CD14-positive monocyte (primary cell): ENCODE measurements at regions not wholly inside any gene's neighbourhood (a gene's known extent, or its start where the extent isn't known, plus 50 kb on each side); places are given as distances from the start of the nearest gene placed in this dataset.

ENCODE experiments used
- DNase-seq, 3 donors: peaks; one replicate each; pipeline ENCODE4 v3.0.0-alpha.2; 2011 to 2022
- H2AFZ ChIP-seq: 2 replicates; pipeline ENCODE4 v1.6.0; 2012; ENCODE audit warnings: mild to moderate bottlenecking, low read depth, low read length, inconsistent platforms; ENCODE audit not compliant: insufficient read depth, poor library complexity, severe bottlenecking
- H3K27ac ChIP-seq, 2 donors: 1 replicate in 1 of 2; 2 replicates in 1 of 2; pipeline ENCODE4 v1.5.1; 2012 to 2013; ENCODE audit warnings: low read length in 2 of 2, control low read depth in 1 of 2, inconsistent platforms in 1 of 2, low read depth in 1 of 2, mild to moderate bottlenecking in 1 of 2
- H3K27me3 ChIP-seq, 2 donors: one replicate each; pipeline versions ENCODE4 v1.6.0 to v1.6.1; 2011 to 2013; ENCODE audit warnings: low read length in 2 of 2; ENCODE audit not compliant: control insufficient read depth in 2 of 2, insufficient read depth in 2 of 2
- H3K36me3 ChIP-seq, 2 donors: replicated peaks in 1 of 2; 1 replicate in 1 of 2; 2 replicates in 1 of 2; pipeline versions ENCODE4 v1.5.1 to v1.6.1; 2012 to 2013; ENCODE audit warnings: low read length in 2 of 2, control low read depth in 1 of 2, inconsistent platforms in 1 of 2, mild to moderate bottlenecking in 1 of 2; ENCODE audit not compliant: insufficient read depth in 2 of 2, control insufficient read depth in 1 of 2
- H3K4me1 ChIP-seq, 2 donors: 1 replicate in 1 of 2; 2 replicates in 1 of 2; pipeline versions ENCODE4 v1.5.1 to v1.6.1; 2012 to 2013; ENCODE audit warnings: low read length in 2 of 2, control low read depth in 1 of 2, inconsistent platforms in 1 of 2, mild to moderate bottlenecking in 1 of 2, moderate library complexity in 1 of 2; ENCODE audit not compliant: insufficient read depth in 2 of 2, control insufficient read depth in 1 of 2
- H3K4me2 ChIP-seq: replicated peaks from 2 replicates; pipeline ENCODE3; 2012; ENCODE audit warnings: low read length, moderate library complexity, mild to moderate bottlenecking; ENCODE audit not compliant: poor library complexity, severe bottlenecking; ENCODE audit errors: extremely low read depth
- H3K4me3 ChIP-seq, 3 experiments: fragments of 200-600 bp in 1 of 3; sonication (generic) in 1 of 3; replicated peaks in 1 of 3; 1 replicate in 2 of 3; 2 replicates in 1 of 3; pipeline ENCODE4 v1.5.1; 2011 to 2013; ENCODE audit warnings: low read length in 3 of 3, mild to moderate bottlenecking in 3 of 3, control low read depth in 2 of 3, low read depth in 2 of 3, inconsistent platforms in 1 of 3, moderate library complexity in 1 of 3
- H3K79me2 ChIP-seq: 2 replicates; pipeline ENCODE4 v1.6.0; 2012; ENCODE audit warnings: mild to moderate bottlenecking, control low read depth, inconsistent platforms, low read length, moderate library complexity; ENCODE audit not compliant: insufficient read depth
- H3K9ac ChIP-seq: 2 replicates; pipeline ENCODE4 v1.6.0; 2017; ENCODE audit warnings: low read length, mild to moderate bottlenecking; ENCODE audit not compliant: insufficient read depth, poor library complexity, severe bottlenecking
- H3K9me3 ChIP-seq, 2 donors: replicated peaks in 1 of 2; 1 replicate in 1 of 2; 2 replicates in 1 of 2; pipeline versions ENCODE4 v1.5.1 to v1.6.1; 2012 to 2013; ENCODE audit warnings: low read length in 2 of 2, control low read depth in 1 of 2; ENCODE audit not compliant: control insufficient read depth in 1 of 2, insufficient read depth in 1 of 2
- H4K20me1 ChIP-seq: 2 replicates; pipeline ENCODE4 v1.6.0; 2012; ENCODE audit warnings: mild to moderate bottlenecking, low read length, control low read depth, moderate library complexity; ENCODE audit not compliant: insufficient read depth
- H3K27ac Mint-ChIP-seq, 7 donors: one replicate each; pipeline ENCODE4 v1.8.0; 2020; ENCODE audit warnings: mild to moderate bottlenecking in 7 of 7, mixed read lengths in 7 of 7, moderate library complexity in 6 of 7, inconsistent platforms in 2 of 7
- H3K27me3 Mint-ChIP-seq, 3 donors: one replicate each; pipeline ENCODE4 v1.8.0; 2021 to 2022; ENCODE audit warnings: low read depth in 3 of 3, mild to moderate bottlenecking in 3 of 3, mixed read lengths in 3 of 3, moderate library complexity in 3 of 3, inconsistent platforms in 1 of 3
- H3K36me3 Mint-ChIP-seq, 2 donors: one replicate each; pipeline ENCODE4 v1.8.0; 2020; ENCODE audit warnings: mixed read lengths in 2 of 2, inconsistent platforms in 1 of 2, mild to moderate bottlenecking in 1 of 2
- H3K4me1 Mint-ChIP-seq: one replicate; pipeline ENCODE4 v1.8.0; 2020; ENCODE audit warnings: mild to moderate bottlenecking, mixed read lengths
- H3K4me3 Mint-ChIP-seq, 2 donors: one replicate each; pipeline ENCODE4 v1.8.0; 2020; ENCODE audit warnings: mild to moderate bottlenecking in 2 of 2, mixed read lengths in 2 of 2, moderate library complexity in 1 of 2
- H3K9me3 Mint-ChIP-seq, 7 donors: one replicate each; pipeline ENCODE4 v1.8.0; 2020 to 2022; ENCODE audit warnings: mixed read lengths in 7 of 7, mild to moderate bottlenecking in 6 of 7, moderate library complexity in 6 of 7, inconsistent platforms in 2 of 7
- CTCF ChIP-seq: fragments of 200-600 bp; IDR thresholded peaks from one replicate; pipeline ENCODE4 v1.8.0; 2022; ENCODE audit warnings: antibody characterized with exemption, mild to moderate bottlenecking
- WGBS: methylation state at CpG from one replicate; pipeline ENCODE4 v1.1.5; 2013; ENCODE audit warnings: missing lambda C conversion rate; ENCODE audit not compliant: insufficient coverage; 5-methylcytosine and 5-hydroxymethylcytosine counted together
- intact Hi-C, 2 donors: fragments of 100-400 bp; cut with micrococcal nuclease; formaldehyde crosslinking; loops; one replicate each; pipeline versions ENCODE4 v1.15.0 to v1.15.1; 2023

- no peak overlapping the region for H3K9ac ChIP-seq
- H3K4me1 ChIP-seq: peaks cover 12% of the 10 kb centered on the region in 2 donors
- H2AFZ ChIP-seq: no peak overlapping the region
- Mint-ChIP-seq H3K4me3 (no peak overlapping the region), H3K27ac (no peak overlapping the region), H3K4me1 (peaks cover 14% of the 10 kb centered on the region), H3K9me3 (peaks cover 0 to 4% (median 2%) of the 10 kb centered on the region in 7 donors), H3K27me3 (peaks cover 4 to 7% (median 7%) of the 10 kb centered on the region in 3 donors), H3K36me3 (no peaks in the 10 kb centered on the region)
- TF ChIP-seq CTCF: no peak
- no peaks in the 10 kb centered on the region for H3K27me3 ChIP-seq
- DNase-seq: no peak
- no peaks in the 10 kb centered on the region for H3K9me3 ChIP-seq
- H3K4me3 ChIP-seq: no peak overlapping the region
- no peak overlapping the region for H3K4me2 ChIP-seq
- H3K36me3 ChIP-seq: no peaks in the 10 kb centered on the region
- no CpG with 5 or more reads among the region's 3 CpGs for WGBS
- no peak overlapping the region for H3K27ac ChIP-seq
- intact Hi-C loops: no loop called here
- no peaks in the 10 kb centered on the region for H3K79me2 ChIP-seq
- H4K20me1 ChIP-seq: no peaks in the 10 kb centered on the region
These were observed 162.6 kb upstream of the LRIG3 start for GRCh38 chr12:59082952-59083351.

GRCh38 chr12:59080101-59080500 is 159.8 kb upstream of the LRIG3 start:
- Histone ChIP-seq H3K27me3 (no peaks in the 10 kb centered on the region), H3K4me2 (no peak overlapping the region), H2AFZ (no peak overlapping the region), H4K20me1 (no peaks in the 10 kb centered on the region), H3K4me1 (peaks cover 12% of the 10 kb centered on the region in 2 donors), H3K9ac (no peak overlapping the region), H3K36me3 (no peaks in the 10 kb centered on the region), H3K9me3 (no peaks in the 10 kb centered on the region), H3K4me3 (no peak overlapping the region), H3K27ac (no peak overlapping the region), H3K79me2 (no peaks in the 10 kb centered on the region)
- Mint-ChIP-seq H3K36me3 (no peaks in the 10 kb centered on the region), H3K27me3 (peaks cover 7 to 15% (median 11%) of the 10 kb centered on the region in 3 donors), H3K4me3 (no peak overlapping the region), H3K27ac (no peak overlapping the region), H3K9me3 (peaks cover 0 to 6% (median 2%) of the 10 kb centered on the region in 7 donors), H3K4me1 (peaks cover 14% of the 10 kb centered on the region)
- intact Hi-C loops: no loop called here
- no peak for DNase-seq
- TF ChIP-seq CTCF: no peak
- WGBS: no CpG with 5 or more reads among the region's 1 CpG
